ENCODE measurements at regions not wholly inside any gene's neighbourhood (a gene's known extent, or its start where the extent isn't known, plus 50 kb on each side); places are given as distances from the start of the nearest gene placed in this dataset.

- no peak for TF ChIP-seq CTCF (IDR thresholded peaks at IDR 0.05; ENCODE audit: insufficient read depth, low read length, poor library complexity, severe bottlenecking)
- H3K36me3 ChIP-seq (ENCODE audit: control insufficient read depth, insufficient read depth, low read length): no peaks in the 10 kb centered on the region
- H3K4me3 ChIP-seq (replicated peaks; ENCODE audit: low read depth, low read length): no peak overlapping the region
- DNase-seq (ENCODE audit: extremely low read depth, insufficient read length): no peak
- H3K27me3 ChIP-seq (replicated peaks; ENCODE audit: control insufficient read depth, insufficient read depth, low read length): no peaks in the 10 kb centered on the region
Observed at GRCh38 chr17:77295241-77295853, 154.6 kb downstream of the SEC14L1 start.

- no peak for DNase-seq (ENCODE audit: extremely low read depth, insufficient read length)
- no peak for TF ChIP-seq CTCF (IDR thresholded peaks at IDR 0.05; ENCODE audit: insufficient read depth, low read length, poor library complexity, severe bottlenecking)
- H3K27me3 ChIP-seq (replicated peaks; ENCODE audit: control insufficient read depth, insufficient read depth, low read length): no peaks in the 10 kb centered on the region
- no peak overlapping the region for H3K4me3 ChIP-seq (replicated peaks; ENCODE audit: low read depth, low read length)
- no peaks in the 10 kb centered on the region for H3K36me3 ChIP-seq (ENCODE audit: control insufficient read depth, insufficient read depth, low read length)
Observed at GRCh38 chr17:77296769-77297409, 156.1 kb downstream of the SEC14L1 start.

GRCh38 chr17:77297693-77298666 lies 157.2 kb downstream of the SEC14L1 start:
- no peak overlapping the region for H3K4me3 ChIP-seq (replicated peaks; ENCODE audit: low read depth, low read length)
- no peaks in the 10 kb centered on the region for H3K27me3 ChIP-seq (replicated peaks; ENCODE audit: control insufficient read depth, insufficient read depth, low read length)
- H3K36me3 ChIP-seq (ENCODE audit: control insufficient read depth, insufficient read depth, low read length): no peaks in the 10 kb centered on the region
- no peak for TF ChIP-seq CTCF (IDR thresholded peaks at IDR 0.05; ENCODE audit: insufficient read depth, low read length, poor library complexity, severe bottlenecking)
- DNase-seq (ENCODE audit: extremely low read depth, insufficient read length): no peak

GRCh38 chr17:77298811-77299210 lies 158.0 kb downstream of the SEC14L1 start:
- no peaks in the 10 kb centered on the region for H3K36me3 ChIP-seq (ENCODE audit: control insufficient read depth, insufficient read depth, low read length)

More at GRCh38 chr17:77298811-77299210, 158.0 kb downstream of the SEC14L1 start:
- H3K4me3 ChIP-seq (replicated peaks; ENCODE audit: low read depth, low read length): no peak overlapping the region
- no peak for TF ChIP-seq CTCF (IDR thresholded peaks at IDR 0.05; ENCODE audit: insufficient read depth, low read length, poor library complexity, severe bottlenecking)
- no peak for DNase-seq (ENCODE audit: extremely low read depth, insufficient read length)
- H3K27me3 ChIP-seq (replicated peaks; ENCODE audit: control insufficient read depth, insufficient read depth, low read length): no peaks in the 10 kb centered on the region

Data from GM06990 (cell line).